GM19468 (cell line): ENCODE measurements at regions not wholly inside any gene's neighbourhood (a gene's known extent, or its start where the extent isn't known, plus 50 kb on each side); places are given as distances from the start of the nearest gene placed in this dataset.
"Not testable (repeated sequence)": the region's sequence is repeated elsewhere in the genome, so short reads cannot be mapped to it uniquely, and the experiment has no call there.

Source experiments
- ATAC-seq: cut with Tn5 transposase; IDR thresholded peaks from one replicate; pipeline ENCODE4 v1.9.1; 2021; ENCODE audit warnings: mild to moderate bottlenecking, moderate library complexity, moderate number of reproducible peaks; ENCODE audit not compliant: unreplicated experiment; ENCODE audit errors: extremely low read depth

- not testable (repeated sequence) for ATAC-seq
These were observed 274.0 kb downstream of the FAM43A start for GRCh38 chr3:194959666-194960065.

DNA sequence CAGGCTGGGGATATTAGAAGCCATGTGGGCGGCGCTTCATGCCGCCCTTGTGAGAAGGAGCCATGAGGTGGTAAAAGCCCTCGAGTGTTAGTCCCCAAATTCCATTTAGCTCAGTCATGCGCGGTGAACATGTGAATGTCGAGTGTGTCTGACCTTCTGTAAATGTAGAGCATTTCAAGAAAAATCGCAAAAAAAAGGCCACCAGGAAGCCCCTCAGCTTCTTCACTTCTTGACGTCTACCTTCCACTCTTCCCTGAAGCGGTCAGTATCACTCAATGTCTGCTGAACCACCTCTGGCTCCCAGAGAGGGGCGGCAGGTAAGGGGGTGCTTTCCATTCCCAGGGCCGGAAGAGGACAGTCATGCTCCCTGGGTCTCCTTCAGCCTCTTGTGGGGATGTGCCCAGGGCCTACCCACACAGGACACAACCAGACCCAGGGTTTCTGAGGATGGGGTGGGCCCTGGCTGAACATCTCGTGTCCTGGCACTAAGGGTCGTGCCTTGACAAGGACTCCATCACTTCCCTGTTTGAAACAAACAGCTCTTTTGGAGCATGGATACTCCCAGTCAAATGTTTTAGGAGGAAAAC lies 274.9 kb downstream of the FAM43A start:
- ATAC-seq: no peak

- ATAC-seq: no peak
These were observed 275.5 kb downstream of the FAM43A start for GRCh38 chr3:194961149-194961548.

DNA sequence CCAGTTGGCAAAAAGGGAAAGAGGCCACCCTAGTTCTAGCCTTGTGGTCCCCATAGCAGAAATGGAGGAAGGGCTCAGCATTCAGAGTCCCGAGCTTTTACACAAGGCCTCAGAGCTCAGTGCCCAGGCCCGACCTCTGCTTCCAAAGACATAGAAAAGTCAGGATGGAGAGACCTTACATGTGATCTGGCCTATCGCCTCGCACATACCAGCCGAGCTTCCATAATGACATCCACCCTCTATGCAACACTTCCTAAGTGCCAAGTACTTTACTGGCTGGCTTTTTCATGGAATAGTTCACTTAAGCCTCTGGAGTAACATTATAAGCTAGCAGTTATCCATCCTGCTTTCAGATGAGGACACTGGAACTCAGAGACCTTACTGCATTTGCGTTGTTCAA lies 275.9 kb downstream of the FAM43A start:
- ATAC-seq: no peak

GRCh38 chr3:194962056-194962455 lies 276.4 kb downstream of the FAM43A start:
- no peak for ATAC-seq

DNA sequence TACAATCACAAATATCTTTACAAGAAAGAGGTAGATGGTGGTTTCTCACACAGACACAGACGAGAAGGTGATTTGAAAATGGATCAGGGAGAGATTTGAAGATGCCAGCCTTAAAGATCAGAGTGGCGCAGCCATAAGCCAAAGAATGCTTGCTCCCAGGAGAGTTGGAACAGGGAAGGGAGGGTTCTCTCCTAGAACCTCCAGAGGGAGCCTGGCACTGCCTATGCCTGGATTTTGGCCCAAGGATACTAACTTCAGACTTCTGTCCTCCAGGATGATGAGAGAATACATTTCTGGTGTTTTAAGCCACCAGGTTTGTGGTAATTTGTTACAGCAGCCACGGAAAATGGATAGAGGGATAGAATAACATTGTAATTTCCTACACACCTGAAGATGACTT lies 279.1 kb downstream of the FAM43A start:
- ATAC-seq: no peak

- ATAC-seq: no peak
These were observed 281.8 kb downstream of the FAM43A start for GRCh38 chr3:194967151-194968117.

DNA sequence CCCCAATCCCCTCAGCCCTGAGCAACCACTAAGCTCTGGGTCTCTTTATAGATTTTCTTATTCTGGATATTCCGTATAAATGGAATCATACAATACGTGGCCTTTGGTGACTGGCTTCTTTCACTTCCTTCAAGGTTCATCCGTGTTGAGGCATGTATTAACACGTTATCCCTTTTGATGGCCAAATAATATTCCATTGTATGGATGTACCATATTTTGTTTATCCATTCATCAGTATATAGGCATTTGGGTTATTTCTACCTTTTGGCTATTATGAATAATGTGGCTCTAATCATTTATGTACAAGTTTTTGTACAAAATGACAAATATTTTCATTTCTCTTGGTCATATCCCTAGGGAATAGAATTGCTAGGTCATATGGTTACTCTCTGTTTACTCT lies 284.4 kb downstream of the FAM43A start:
- no peak for ATAC-seq

GRCh38 chr3:194971009-194971408 lies 285.3 kb downstream of the FAM43A start:
- ATAC-seq: no peak

GRCh38 chr3:194971965-194972364 lies 286.3 kb downstream of the FAM43A start:
- no peak for ATAC-seq

- no peak for ATAC-seq
These were observed 287.0 kb downstream of the FAM43A start for GRCh38 chr3:194972641-194973040.

DNA sequence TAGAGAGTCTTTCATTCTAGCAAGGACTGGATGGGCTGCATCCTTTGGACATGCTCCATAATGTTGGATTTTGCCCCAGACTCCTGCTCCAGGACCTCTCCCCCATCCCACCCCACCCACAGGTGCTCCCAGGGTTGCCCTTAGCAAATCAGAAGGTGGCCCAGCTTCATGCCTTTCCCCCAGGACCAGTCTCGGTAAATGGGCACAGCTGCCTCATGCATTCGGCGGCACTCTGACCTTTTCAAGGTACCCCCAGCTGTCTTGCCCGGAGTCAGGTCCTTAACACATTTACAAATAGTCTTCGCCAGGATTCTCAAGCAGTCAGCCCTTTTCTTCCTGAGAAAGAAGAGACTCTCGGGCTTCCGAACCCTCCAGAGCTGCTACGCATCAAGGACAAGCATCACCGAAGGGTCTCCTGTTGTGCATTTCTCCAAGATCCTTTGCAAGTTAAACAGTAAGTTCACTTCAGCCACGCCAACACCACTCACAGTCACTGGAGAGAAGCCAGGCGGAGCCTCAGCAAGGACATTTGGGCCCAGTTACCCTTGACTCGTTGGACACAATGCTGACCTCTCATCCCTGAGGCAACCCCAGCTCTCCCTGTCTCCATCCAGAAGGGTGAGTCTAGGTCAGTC lies 287.8 kb downstream of the FAM43A start:
- no peak for ATAC-seq

DNA sequence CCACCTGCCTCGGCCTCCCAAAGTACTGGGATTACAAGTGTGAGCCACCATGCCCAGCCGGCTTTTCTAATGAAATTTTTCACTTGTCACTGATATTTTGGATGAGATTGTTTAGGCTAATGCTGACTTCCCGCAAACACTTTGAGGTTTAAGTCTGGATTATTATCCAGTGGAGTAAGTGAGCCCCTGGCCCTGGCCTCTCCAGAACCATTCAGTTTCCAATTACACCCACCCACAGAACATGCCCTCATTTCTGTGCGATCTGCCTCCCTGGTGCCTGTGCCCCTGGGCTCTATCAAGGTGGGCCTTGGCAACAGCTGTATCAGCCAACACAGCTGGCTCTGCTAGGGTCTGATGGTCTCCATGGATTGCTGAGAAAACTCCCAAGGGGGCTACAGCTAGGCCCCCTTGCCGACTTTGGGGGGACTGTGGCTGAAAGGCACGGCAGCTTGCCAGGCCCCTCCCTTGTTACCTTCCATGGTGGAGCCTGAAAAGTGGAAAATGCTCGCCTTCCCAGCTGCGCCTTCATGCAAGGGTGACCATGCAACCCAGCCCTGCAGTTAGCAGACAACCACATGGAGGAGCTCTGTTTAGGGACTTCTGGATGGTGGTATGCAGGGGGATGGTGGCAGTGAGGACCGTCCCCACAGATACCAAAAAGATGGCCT lies 288.9 kb downstream of the FAM43A start:
- no peak for ATAC-seq

DNA sequence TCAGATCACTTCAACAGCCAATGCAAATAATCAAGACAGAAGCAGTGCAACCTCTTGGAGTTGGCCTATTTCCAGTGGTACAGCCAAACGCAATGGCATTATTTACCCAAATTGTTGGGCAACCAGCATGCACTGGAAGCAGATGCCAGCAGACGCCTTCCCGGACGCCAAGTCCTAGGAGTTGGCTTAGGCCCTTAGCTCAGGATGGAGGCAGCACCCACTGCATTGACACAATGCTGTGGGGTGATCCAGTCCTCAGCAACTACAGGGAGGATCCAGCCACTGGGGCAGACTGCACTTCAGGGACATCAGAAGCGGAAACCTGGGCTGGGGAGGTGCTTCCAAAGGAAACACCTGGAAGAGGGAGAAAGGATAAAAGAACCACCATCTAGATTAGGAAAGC lies 290.4 kb downstream of the FAM43A start:
- ATAC-seq: no peak

DNA sequence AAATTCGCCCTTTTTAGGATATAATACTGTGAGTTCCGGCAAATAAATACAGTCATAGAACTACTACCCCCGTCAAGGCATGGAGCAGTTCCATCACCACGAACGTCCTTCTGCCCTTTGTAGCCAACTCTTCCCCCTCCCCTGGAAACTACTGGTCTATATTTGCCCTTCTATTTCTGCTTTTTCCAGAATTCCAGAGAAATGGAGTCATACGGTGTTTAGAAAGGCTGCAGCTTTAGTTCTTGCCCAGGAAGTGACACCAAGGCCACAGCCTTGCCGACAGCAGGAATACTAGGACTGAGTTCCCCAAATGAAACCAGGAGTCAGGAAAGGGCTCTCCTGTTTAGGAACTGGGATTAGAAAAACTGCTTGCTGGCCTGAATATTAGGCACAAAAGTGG lies 291.2 kb downstream of the FAM43A start:
- ATAC-seq: no peak

- no peak for ATAC-seq
These were observed 291.7 kb downstream of the FAM43A start for GRCh38 chr3:194977356-194977755.

- no peak for ATAC-seq
These were observed 291.8 kb downstream of the XXYLT1 start for GRCh38 chr3:194979173-194979572.

DNA sequence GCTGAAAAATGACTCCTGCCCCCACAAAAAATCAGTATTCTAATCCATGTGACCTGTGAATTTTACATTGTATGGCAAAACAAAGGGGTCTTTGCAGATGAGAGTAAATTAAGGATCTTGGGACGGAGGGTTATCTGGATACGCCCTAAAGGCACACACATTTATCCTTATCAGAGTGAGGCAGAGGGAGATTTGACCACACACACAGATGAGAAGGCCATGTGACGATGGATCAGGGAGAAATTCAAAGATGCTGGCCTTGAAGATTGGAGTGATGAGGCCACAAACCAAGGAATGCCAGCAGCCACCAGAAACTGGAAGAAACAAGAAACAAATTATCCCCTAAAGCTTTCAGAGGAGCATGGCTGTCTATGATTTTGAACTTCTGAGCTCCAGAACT lies 288.5 kb downstream of the XXYLT1 start:
- ATAC-seq: no peak

- no peak for ATAC-seq
These were observed 287.8 kb downstream of the XXYLT1 start for GRCh38 chr3:194983121-194983520.

GRCh38 chr3:194983620-194984019 lies 287.3 kb downstream of the XXYLT1 start:
- ATAC-seq: no peak

DNA sequence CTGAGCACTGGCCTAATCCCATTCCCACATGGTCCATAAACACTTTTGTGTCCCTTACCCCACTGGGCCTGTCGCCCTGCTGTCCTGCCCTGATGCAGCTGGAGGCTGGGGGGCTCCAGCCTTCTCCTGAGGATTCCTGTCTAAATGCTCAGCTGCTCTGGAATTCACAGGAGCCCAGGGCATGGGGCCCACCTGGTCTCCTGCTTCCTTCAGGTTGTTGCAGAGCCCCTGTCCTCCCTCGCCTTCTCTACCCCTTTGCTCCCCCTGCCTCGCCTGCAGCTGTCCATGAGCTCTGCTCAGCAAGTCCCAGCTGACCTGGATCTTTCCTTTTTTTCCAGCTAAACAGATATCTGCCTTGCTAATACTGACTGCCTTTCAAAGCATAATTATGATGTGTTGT lies 286.9 kb downstream of the XXYLT1 start:
- ATAC-seq: no peak
